H1 (cell line): ENCODE measurements at regions not wholly inside any gene's neighbourhood (a gene's known extent, or its start where the extent isn't known, plus 50 kb on each side); places are given as distances from the start of the nearest gene placed in this dataset.

Experiments used
- BRCA1 ChIP-seq: IDR thresholded peaks from 2 replicates; pipeline ENCODE4 v1.6.1; 2012; ENCODE audit warnings: low read depth, low read length, improper control_type of control experiment
- CHD1 ChIP-seq: IDR thresholded peaks from 2 replicates; pipeline ENCODE4 v1.6.1; 2012; ENCODE audit warnings: low read depth, low read length, improper control_type of control experiment
- KDM4A ChIP-seq: IDR thresholded peaks from one replicate; pipeline ENCODE4 v1.7.1; 2012; ENCODE audit warnings: low read depth, mild to moderate bottlenecking, moderate library complexity, low read length, inconsistent platforms; ENCODE audit not compliant: severe bottlenecking
- MAX ChIP-seq: IDR thresholded peaks from 2 replicates; pipeline ENCODE4 v1.6.1; 2012; ENCODE audit warnings: inconsistent platforms
- SP2 ChIP-seq: IDR thresholded peaks from 2 replicates; pipeline ENCODE4 v1.6.1; 2012; ENCODE audit warnings: mild to moderate bottlenecking, low read length, inconsistent platforms
- USF2 ChIP-seq: IDR thresholded peaks from 2 replicates; pipeline ENCODE4 v1.6.1; 2011; ENCODE audit warnings: low read length, improper control_type of control experiment

GRCh38 chr21:16156841-16157489 lies 427.2 kb downstream of the USP25 start (continued):
- TF ChIP-seq BRCA1 (no peak), USF2 (no peak), KDM4A (no peak), SP2 (no peak), CHD1 (no peak), MAX (no peak)
